A549 (cell line): ENCODE measurements at regions not wholly inside any gene's neighbourhood (a gene's known extent, or its start where the extent isn't known, plus 50 kb on each side); places are given as distances from the start of the nearest gene placed in this dataset.

Experiments
- CTCF ChIP-seq: fragments of >200 bp; sonication (Bioruptor Twin); formaldehyde crosslinking; IDR thresholded peaks from 3 replicates; pipeline ENCODE4 v1.5.1; 2016
- E2F6 ChIP-seq: IDR thresholded peaks from 2 replicates; pipeline ENCODE4 v1.6.1; 2012; ENCODE audit warnings: low read depth, borderline replicate concordance
- EP300 ChIP-seq, 2 experiments: fragments of >200 bp; sonication (Bioruptor Twin); formaldehyde crosslinking; IDR thresholded peaks; 2 replicates in 1 of 2; 3 replicates in 1 of 2; pipeline ENCODE4 v1.6.1; 2016 to 2017
- MAX ChIP-seq: IDR thresholded peaks from 2 replicates; pipeline ENCODE4 v1.6.1; 2012
- USF2 ChIP-seq: fragments of 450-650 bp; IDR thresholded peaks from 2 replicates; pipeline ENCODE4 v1.6.1; 2014; ENCODE audit warnings: antibody characterized with exemption

- no peak for TF ChIP-seq E2F6
- no peak for TF ChIP-seq CTCF
- no peak for TF ChIP-seq USF2
- TF ChIP-seq MAX: no peak
- TF ChIP-seq EP300 (IDR thresholded peaks at IDR 0.05): no peak
These were observed 78.3 kb downstream of the UNCX start for GRCh38 chr7:1310936-1311335.
